GM21717 (cell line): ENCODE measurements at regions not wholly inside any gene's neighbourhood (a gene's known extent, or its start where the extent isn't known, plus 50 kb on each side); places are given as distances from the start of the nearest gene placed in this dataset.

Experiments used
- ATAC-seq: cut with Tn5 transposase; IDR thresholded peaks from one replicate; pipeline ENCODE4 v1.9.1; 2021; ENCODE audit warnings: mild to moderate bottlenecking, moderate library complexity; ENCODE audit not compliant: unreplicated experiment

DNA sequence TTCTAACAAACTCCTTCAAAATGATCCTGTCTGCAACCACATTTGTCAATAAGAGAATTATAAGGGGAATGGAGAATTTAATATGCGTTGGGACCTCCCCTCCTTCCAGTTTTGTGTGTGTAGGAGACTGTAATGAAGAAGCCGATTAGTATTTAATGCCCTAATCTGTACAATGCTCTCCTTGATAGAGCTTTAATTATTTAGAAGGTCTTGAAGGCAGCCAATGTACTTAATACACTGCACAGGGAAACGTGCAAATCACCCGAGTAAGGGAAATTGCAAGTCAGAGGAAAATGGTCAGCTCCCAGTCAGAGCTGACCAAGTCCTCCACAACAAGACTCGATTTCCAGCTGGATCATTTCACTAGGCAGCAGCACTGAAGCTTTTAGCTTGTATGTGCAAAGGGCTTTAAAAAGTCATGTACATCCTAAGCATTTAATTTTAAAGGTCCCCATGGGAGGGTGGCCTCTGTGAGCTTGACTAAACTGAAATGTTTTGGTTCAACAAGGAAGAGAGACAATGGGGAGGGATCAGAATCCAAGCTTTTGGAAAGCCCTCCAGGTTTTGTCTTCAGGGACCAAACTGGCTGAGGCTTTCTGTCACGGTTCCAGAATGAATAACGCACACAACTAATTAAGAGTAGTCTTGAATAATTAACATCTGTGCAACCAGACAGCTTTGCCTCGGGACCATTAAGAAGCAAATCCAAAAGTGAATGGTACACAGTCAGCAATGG lies 159.8 kb upstream of the MITF start:
- ATAC-seq, result no peak

DNA sequence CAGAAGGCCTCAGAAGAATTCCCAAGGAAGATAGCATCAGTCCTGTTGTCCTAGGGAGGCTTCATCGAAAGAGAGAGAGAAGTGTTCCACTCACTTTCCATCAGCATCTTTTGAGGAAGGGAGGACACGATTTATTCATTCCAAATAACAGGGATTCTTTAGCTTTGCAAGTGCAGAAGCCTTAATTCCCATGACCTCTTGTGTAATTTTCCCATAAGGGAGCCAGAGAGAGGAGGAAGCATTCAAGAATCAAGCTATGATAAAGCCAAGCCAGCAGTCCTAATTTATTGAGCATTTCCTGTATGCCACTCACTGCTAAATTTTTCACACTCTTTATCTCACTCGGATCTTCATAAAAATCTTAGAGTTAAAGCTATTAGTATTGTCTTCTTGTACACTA lies 169.7 kb upstream of the MITF start:
- no peak for ATAC-seq

DNA sequence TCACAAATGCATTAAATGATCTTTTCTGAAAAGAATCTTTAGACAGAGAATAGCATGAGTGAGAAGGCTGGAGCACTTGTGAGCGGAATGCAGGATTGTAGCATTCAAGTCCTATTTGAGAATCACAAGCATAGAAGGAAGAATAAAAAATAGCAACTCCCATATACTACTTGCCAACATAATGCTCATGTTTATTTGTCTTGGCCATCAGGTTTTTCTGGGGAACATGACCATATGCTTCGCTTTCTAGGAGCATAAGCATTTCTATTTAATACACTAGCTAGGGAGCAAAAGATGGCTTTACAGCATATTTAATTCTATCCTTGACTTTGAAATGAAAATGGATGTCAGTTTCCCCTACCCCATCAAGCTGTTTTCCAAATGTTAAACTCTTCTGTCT lies 170.3 kb upstream of the MITF start:
- ATAC-seq, result no peak

DNA sequence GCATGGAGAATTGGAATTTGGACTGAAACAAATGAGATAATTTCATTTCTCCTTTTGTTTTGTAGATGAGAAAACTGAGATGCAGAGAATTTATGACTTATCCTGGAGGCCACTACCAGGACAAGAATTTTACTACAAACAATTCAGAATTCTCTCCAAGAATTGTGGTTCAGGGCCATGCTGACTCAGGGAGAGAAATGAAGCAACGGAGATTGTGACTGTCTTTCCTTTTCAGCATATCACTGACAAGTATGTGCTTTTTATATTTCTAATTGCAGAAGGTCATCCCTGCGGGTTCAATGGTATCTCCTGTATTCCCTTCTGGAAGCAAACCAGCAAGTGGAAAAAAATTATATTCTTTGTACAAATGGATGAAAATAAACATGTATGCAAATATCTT lies 170.8 kb upstream of the MITF start:
- ATAC-seq, result no peak

DNA sequence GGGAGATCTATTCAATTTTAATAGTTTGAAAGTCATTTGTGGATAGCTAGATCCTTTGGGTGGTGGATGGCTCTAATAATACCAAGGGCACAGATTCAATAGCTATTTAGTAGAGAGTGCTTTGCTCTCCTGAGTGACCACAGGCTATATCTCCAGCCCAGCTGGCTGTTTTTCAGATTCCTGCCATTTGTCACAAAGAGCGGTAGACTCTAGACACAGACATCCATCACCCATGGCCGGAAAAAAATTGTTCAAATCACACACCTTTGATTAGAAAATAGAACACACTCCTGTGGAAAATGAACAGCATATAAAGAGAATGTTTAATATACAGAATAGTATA lies 171.6 kb upstream of the MITF start:
- ATAC-seq, result no peak

DNA sequence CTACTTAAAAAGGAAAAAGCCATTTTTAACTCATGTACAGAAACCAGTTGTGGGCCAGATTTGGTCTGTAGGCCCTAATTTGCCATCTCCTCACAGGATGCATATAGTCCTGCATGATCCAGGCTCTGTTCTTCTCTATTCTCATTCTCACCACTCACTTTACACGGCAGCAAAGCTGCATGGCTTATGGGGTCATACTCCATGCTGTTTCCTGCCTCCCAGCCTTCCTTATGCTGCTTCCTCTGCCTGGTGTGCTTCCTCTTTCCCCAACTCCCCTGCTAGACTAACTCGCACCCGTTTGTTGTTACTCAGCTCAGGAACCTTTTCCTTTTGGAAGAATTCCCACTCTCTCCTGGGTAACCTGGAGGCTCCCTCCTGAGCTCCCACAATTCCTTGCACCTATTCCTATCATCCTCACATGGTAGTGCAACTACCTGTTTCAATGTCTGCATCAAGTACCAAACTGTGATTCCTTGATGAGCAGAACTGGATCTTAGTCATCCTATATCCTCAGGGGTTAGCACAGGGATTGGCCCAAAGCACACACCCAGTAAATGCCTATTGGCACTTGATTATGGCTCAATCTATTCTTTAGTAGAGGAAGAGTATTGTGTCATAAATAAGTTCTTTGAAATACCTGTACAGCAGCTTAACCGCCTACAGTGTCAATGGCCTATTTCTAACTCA lies 172.1 kb upstream of the MITF start:
- ATAC-seq, result no peak

DNA sequence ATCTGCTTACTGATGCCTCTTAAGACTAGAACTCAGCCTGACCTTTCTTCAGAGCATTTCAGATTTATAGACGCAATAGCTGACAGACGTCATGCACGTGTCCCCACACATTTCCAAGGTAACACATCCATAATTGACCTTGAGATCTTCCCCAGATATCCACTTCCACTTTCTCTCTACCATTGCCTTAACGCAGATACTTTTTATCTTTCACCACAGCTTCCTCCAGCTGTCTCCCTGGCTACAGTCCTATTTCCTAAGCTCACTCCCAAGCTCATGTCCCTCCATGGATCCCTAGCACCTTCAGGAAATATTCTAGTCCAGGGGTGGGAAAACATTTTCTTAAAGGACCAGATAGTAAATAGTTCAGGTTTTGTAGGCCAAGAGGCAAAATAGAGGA lies 173.0 kb upstream of the MITF start:
- no peak for ATAC-seq

DNA sequence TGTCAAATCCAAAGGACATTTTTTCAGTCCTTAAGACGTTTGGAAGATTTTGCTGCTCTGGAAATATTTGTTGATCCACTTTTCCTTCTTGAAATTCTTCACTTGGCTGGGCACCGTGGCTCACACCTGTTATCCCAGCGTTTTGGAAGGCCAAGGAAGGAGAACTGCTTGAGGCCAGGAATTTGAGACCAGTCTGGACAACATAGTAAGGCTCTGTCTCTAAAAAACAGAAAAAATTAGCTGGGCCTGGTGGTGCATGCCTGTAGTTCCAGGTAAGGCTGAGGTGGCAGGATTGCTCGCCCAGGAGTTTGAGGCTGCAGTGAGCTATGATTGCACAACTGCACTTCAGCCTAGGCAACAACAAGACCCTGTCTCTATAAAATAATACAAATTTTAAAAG lies 173.9 kb upstream of the MITF start:
- ATAC-seq, result no peak

DNA sequence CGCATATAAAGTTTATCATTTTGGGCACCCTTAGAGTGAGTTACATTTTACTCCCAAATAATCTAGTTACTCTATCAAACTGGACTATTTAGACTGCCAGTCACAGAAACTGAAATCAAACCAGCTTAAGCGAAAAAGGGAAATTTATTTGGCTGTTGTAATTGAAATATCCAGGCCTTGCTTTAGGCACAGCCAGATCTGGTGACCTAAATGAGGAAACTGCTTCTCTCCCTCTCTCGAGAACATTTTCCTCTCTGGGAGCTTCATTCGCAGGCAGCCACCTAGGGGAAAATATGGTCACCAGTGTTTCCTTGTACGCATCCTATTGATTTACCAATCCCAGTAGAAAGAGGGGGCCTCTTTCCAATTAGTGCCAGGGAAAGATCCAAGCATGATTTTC lies 175.3 kb upstream of the MITF start:
- no peak for ATAC-seq

DNA sequence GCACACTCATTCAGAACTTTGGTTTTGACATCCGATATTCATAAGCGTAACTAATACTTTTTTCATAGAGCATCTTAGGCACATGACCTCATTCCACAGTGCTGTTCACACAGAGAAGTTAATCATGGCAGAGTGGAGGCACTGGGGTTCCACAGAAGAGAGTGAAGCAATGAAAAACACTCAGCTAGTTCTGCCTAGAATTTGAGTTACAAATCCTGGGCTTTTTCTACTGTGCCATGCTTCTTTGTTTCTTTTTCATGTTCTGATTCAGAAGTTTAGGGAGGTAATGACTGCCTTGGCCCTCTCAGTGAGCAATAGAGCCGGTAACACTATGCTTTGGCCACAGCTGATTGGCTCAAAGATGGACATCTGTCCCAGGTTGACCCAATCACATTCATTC lies 176.1 kb upstream of the MITF start:
- no peak for ATAC-seq

DNA sequence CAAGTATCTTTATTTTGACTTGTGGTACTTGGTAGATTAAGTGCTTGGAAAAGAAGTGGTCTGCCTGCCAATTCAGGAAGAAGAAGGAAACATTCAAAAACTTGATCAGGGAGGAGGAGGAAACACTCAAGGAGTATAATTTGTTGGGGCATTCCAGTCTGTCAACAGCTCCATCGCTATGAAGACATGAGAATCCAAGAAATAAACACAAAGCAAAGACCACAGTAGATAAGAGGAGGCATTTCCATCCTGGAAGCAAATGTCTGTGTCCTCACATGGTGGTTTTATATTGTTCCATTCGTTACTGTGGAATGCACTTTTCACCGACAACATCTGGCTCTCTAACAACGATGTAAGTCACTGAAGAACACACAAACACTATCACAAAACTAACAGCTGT lies 176.1 kb upstream of the FRMD4B start:
- no peak for ATAC-seq

DNA sequence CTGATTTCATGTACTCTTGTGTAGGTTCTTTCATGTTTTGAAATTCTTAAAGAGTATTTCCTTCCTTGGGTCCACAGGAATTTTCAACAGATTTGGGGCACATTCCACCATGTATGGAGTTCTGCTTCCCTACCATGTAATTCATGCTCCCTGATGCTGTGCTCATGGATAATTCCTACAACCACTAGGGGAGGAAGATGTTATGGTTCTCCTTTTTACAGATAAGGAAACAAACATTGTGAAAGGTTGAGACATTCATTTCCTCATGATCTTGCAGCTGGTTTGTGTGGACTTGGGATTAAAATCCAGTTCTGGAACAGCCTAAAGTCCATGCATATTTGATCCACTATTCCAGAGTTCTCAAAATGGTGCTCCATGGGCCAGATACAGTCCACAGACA lies 174.9 kb upstream of the FRMD4B start:
- no peak for ATAC-seq

DNA sequence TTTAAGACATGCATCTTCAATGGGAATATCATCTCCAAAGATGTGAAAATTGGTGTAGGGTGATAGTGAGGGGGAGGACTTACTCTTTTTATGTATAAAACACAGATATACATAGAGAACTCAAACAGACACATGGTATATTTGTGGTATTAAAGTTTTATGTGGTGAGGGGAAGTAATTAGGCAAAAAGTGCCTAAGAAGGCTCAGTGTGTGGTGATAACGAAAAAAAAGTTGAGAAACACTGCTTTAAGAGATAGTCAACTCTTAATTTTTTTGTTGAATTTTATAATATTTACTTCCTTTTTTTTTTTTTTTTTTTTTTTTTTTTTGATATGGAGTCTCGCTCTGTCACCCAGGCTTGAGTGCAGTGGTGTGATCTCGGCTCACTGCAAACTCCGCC lies 174.2 kb upstream of the FRMD4B start:
- no peak for ATAC-seq

DNA sequence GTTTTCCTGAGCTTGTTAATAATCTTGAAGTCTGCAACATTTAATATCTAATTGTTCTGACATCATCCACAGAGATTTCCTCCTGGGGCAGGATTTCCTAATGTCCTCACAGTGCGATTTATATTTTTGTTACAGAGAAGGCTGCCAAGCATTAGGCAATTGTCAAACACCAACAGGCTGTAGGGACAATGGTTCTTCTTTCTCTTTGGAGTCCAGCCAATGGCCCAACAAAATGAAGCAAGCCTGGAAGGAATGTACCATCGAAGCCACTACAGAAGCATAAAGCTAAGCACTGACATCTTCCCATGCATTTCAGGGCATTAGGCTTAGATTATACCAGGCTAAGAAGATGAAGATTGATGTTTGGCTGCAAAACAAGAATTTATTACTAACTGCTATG lies 173.0 kb upstream of the FRMD4B start:
- ATAC-seq, result no peak

DNA sequence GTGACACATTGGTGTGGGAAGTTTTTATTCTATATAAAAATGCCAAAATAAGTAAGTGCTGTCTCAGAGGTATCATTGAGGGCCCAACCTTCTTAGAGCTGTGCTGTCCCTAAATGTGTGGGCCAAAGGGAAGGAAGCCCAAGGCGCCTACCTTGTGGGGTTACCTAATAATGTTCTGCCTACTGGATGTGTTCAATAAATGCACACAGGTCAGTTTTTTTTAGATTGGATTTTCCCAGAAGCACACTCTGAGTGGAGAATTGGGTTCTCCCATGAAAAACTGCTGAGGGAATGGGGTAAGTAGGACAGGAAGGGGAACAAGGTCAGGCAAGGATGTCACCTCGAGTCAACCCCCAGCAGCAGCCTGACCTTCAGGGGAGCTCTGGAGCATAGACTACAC lies 168.7 kb upstream of the FRMD4B start:
- no peak for ATAC-seq

DNA sequence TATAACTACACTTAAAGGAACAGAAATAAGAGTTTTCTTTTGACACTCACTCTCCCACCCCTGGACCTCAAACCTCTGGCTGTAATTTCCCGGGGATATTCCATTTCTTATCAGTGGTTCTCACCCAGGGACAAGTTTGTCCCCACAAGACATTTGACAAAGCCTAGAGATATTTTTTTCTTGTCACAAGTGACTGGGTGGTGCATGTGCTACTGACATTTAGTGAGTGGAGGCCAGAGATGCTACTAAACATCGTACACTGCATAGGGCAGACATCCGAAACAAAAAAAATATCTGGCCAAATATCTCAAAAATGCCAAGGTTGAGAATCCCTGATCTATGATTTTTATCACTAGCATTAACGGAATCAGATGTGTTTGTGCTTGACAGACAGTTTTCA lies 168.0 kb upstream of the FRMD4B start:
- ATAC-seq, result no peak

DNA sequence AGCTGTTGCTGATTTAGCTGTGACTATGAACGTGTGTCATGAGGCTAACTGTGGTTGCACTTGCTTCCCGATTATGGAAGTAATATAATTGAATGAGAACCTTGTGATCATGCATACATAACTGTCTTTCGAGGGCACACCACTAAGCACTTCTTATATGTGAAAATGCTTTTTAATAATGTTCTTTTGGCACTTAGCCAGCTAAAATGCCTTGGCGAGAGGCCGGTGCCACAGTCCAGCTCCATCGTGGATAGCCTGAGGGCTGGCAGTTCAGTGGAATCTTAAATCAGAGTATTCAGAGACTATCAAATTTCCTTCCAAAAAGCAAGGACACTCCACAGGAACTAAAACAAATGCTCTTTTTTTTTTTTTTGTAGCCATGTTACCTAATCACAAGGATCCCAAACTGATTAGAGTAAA lies 161.6 kb upstream of the FRMD4B start:
- ATAC-seq, result no peak

DNA sequence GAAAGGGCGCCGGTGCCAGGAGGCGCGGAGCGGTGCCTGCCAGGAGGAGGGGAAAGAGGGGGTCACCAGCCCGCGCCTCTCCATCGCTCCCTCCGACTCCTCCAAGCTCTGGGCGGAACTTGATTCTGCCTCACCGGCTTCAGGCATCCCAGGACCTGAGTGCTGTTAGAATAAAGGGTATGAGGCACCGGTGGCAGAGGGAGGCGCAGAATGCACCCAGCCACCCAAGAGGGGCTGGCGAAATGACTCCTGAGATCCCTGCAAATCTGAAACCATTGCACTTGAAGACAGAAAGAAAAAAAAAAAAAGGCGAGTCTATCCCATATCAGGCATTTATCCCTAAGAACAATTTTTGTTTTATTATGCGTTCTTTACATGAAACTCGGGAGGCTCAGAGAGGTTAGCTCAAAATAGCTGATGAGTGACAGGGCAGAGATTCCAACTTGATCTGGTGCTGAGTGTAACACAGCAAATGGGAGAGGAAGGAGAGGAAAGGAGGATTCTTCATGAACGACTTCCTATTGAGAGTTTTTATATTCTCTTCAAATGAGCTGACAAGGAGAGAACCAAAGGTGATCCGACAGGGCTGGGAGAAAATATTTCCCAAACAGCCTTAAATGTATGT lies 157.0 kb upstream of the FRMD4B start:
- ATAC-seq, result no peak

DNA sequence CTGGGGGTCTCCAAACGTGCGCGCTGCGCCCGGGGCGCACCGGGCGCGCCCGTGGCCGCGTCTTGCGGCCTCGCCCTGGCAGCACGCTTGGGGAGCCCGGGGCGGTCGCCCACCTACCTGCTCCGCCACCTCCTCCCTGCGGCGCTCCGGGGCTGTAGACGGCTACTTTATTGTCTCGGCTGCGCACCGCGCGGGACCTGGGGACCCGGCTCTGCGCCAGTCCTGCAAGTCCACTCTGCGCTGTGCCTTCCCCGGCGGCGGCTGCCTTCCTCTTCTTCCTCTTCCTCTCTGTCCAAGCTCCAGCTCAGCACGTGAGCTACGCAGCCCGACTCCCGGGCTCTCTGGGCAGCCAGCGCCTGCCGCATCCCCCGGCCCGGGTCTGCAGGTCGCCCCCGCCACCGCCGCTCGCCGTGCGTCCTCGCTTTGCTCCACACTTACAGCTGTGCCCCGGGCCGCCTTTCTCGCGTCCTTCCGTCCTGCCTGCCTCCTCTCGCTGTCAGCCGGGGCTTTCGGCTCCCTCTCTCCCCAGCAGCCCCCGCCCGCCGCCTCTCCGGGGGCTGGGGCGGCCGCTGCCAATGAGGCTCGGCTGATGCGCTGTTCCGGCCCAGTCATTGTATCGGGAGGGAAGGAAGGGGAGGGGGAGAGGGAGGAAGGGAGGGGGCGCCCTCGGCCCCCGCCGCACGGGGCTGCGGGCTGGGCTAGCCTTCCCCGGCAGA lies 156.4 kb upstream of the FRMD4B start:
- ATAC-seq, result no peak

DNA sequence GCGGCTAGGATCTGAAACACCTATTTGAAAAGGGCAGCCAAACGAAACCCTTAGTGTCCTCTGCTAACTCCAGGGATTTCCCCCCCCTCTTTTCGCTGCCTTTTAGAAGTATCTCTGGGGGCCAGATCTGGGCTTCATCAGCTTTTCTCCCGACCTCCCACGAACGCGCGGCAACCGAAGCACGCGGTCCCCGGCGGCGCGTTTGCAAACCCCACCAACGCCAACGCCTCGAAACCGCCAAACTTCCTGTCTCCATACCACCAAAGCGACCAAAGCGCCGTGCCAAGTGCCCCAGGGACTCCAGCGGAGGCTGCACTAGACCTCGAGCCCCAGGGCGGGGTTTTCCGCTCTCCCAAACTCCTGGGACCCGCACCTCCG lies 155.8 kb upstream of the FRMD4B start:
- no peak for ATAC-seq

DNA sequence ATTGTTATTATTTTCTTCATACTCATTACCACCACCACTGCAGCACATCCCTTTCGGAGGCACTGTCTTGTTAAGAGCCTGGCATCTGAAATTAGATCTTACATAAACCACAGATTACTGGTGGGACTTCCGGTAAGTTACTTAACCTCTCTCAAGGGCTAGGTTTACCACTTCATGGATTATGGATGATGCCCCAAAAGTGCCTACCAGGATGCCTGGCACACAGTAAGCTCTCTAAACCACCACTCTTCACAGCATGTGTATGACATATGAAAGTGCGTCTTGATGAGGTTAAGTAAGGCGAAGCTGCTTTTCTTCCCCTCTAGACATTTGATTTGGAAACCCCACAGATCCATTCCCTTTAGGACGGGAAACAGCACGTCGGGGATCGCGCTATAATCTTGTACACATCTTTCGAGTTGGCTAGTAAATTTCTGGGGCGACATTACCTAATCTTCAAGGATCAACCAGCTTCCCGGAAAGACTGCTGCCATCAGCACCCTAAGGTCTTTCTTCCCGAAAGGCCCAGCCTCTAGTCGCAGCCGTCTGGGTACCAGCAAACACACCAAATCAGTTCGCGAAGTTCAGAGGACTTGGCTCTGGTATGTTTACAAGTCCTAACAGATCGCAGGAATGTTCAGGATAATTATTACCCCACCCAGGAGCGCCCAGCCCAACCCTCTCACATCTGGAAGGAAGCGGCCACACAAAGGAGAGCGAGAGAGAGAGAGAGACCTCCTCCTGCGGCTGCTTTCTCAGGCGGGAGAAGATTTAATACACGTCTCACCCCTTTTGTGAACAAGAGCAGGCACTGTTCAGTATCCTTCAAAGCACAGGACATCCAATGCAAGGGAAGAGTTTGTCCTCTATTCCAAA lies 155.1 kb upstream of the FRMD4B start:
- no peak for ATAC-seq
